ENCODE measurements at regions not wholly inside any gene's neighbourhood (a gene's known extent, or its start where the extent isn't known, plus 50 kb on each side); places are given as distances from the start of the nearest gene placed in this dataset.

DNA sequence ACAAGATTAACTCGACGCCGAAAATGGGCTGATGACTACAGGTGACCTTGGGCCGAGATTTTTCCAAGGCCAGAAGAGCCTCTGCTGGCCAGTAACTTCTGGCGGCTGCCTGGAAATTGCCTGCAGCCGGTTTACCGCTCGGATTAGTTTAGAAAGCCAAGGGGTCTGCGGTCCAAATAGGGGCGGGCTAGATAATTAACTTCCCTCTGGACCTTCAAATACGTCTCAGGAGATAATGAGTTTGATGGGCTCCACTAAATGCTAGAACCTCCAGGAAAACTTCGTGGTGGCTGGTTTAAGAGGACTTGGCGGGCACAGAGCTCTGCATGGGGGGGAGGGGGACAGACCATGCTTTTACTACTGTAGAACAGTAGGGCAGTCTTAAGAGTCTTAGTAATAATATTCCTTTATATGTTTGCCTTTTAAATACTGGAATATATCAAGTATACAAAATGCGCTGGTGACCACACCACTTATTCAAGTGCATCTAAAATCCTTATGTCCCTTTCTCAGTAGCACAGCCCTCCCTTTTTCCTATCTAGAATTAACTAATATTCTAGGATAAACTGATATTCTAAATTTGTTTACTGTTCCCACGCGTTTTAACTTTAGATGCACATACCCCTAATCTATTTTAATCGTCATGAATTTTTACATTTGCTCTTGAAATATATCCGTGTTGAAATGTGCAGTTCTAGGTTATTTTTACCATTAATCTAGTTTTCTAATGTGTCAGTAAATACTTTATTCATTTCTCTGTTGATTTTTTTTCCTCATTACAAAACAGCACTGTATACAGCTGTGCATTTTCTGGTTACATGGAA is 107.5 kb upstream of the PRSS16 start:
- TF ChIP-seq POLR2A (IDR thresholded peaks at IDR 0.05; ENCODE audit: low read depth, low read length) (peak; percentile 33; the same call in 1 of the 2 replicates), POLR2AphosphoS5 (IDR thresholded peaks at IDR 0.05; ENCODE audit: low read depth, low read length) (peak; percentile 78; the same call in 1 of the 2 replicates)

Data from GM12892 (cell line).